SK-N-SH treated with all-trans-retinoic acid at 6 μM for 48 hours (cell line): ENCODE measurements at regions not wholly inside any gene's neighbourhood (a gene's known extent, or its start where the extent isn't known, plus 50 kb on each side); places are given as distances from the start of the nearest gene placed in this dataset.

Experiments used
- ATAC-seq: fragments of 200-7000 bp; cut with Tn5 transposase; 3 replicates; pipeline ENCODE4 v1.9.1; 2020; ENCODE audit warnings: mild to moderate bottlenecking, moderate library complexity
- ARNTL ChIP-seq: fragments of 450-650 bp; formaldehyde crosslinking; IDR thresholded peaks from 2 replicates; pipeline ENCODE4 v1.5.0; 2020; ENCODE audit warnings: low read depth, mild to moderate bottlenecking, moderate library complexity, borderline replicate concordance
- BACH2 ChIP-seq: fragments of 250-450 bp; sonication (Bioruptor Pico); IDR thresholded peaks from 2 replicates; pipeline ENCODE4 v1.9.0; 2021; ENCODE audit warnings: mild to moderate bottlenecking, borderline replicate concordance
- CSDC2 ChIP-seq: fragments of 250-450 bp; sonication (Bioruptor Pico); IDR thresholded peaks from 2 replicates; pipeline ENCODE4 v1.5.0; 2020; ENCODE audit warnings: mild to moderate bottlenecking, moderate library complexity
- ESRRG ChIP-seq: fragments of 250-450 bp; sonication (Bioruptor Pico); IDR thresholded peaks from 2 replicates; pipeline ENCODE4 v1.6.1; 2021; ENCODE audit warnings: mild to moderate bottlenecking
- GLIS3 ChIP-seq: fragments of 250-450 bp; sonication (Bioruptor Pico); IDR thresholded peaks from 2 replicates; pipeline ENCODE4 v1.5.0; 2020; ENCODE audit warnings: mild to moderate bottlenecking, moderate library complexity
- ISL1 ChIP-seq: fragments of 250-450 bp; sonication (Bioruptor Pico); IDR thresholded peaks from 2 replicates; pipeline ENCODE4 v2.1.2; 2022; ENCODE audit warnings: mild to moderate bottlenecking, moderate library complexity
- OSR1 ChIP-seq: fragments of 250-450 bp; sonication (Bioruptor Pico); IDR thresholded peaks from 2 replicates; pipeline ENCODE4 v1.8.0; 2022; ENCODE audit warnings: moderate library complexity, mild to moderate bottlenecking, inconsistent platforms
- PATZ1 ChIP-seq: fragments of 250-450 bp; sonication (Bioruptor Pico); IDR thresholded peaks from 2 replicates; pipeline ENCODE4 v1.8.0; 2020; ENCODE audit warnings: mild to moderate bottlenecking, moderate library complexity, borderline replicate concordance
- PPARA ChIP-seq: fragments of 250-450 bp; sonication (Bioruptor Pico); IDR thresholded peaks from 2 replicates; pipeline ENCODE4 v1.5.0; 2020; ENCODE audit warnings: mild to moderate bottlenecking, borderline replicate concordance
- SNAI2 ChIP-seq: fragments of 250-450 bp; sonication (Bioruptor Pico); IDR thresholded peaks from 2 replicates; pipeline ENCODE4 v1.5.0; 2020; ENCODE audit warnings: mild to moderate bottlenecking, moderate library complexity
- TCF4 ChIP-seq: fragments of 250-450 bp; sonication (Bioruptor Pico); IDR thresholded peaks from 2 replicates; pipeline ENCODE4 v1.8.0; 2021; ENCODE audit warnings: mild to moderate bottlenecking, moderate library complexity, borderline replicate concordance
- TOX ChIP-seq: fragments of 250-450 bp; sonication (Bioruptor Pico); IDR thresholded peaks from 2 replicates; pipeline ENCODE4 v1.8.0; 2021; ENCODE audit warnings: mild to moderate bottlenecking, moderate library complexity, borderline replicate concordance
- TSHZ2 ChIP-seq: fragments of 250-450 bp; sonication (Bioruptor Pico); IDR thresholded peaks from 2 replicates; pipeline ENCODE4 v1.5.0; 2020; ENCODE audit warnings: mild to moderate bottlenecking, moderate library complexity
- ZC3H10 ChIP-seq: fragments of 250-450 bp; sonication (Bioruptor Pico); IDR thresholded peaks from 2 replicates; pipeline ENCODE4 v1.5.1; 2021; ENCODE audit warnings: mild to moderate bottlenecking, moderate library complexity
- ZFP3 ChIP-seq: fragments of 250-450 bp; sonication (Bioruptor Pico); IDR thresholded peaks from 2 replicates; pipeline ENCODE4 v1.5.0; 2020; ENCODE audit warnings: mild to moderate bottlenecking, moderate library complexity
- ZFP30 ChIP-seq: fragments of 450-650 bp; formaldehyde crosslinking; IDR thresholded peaks from 2 replicates; pipeline ENCODE4 v1.5.0; 2022; ENCODE audit warnings: mild to moderate bottlenecking, moderate library complexity
- ZNF565 ChIP-seq: fragments of 450-650 bp; formaldehyde crosslinking; conservative IDR thresholded peaks from 2 replicates; pipeline ENCODE4 v1.5.0; 2020; ENCODE audit warnings: low read depth, mild to moderate bottlenecking, moderate library complexity
- ZNF70 ChIP-seq: fragments of 450-650 bp; formaldehyde crosslinking; IDR thresholded peaks from 2 replicates; pipeline ENCODE4 v1.5.0; 2020; ENCODE audit warnings: mild to moderate bottlenecking, moderate library complexity
- ZNF8 ChIP-seq: fragments of 450-650 bp; formaldehyde crosslinking; IDR thresholded peaks from 2 replicates; pipeline ENCODE4 v1.5.0; 2020; ENCODE audit warnings: mild to moderate bottlenecking, moderate library complexity
- TF ChIP-seq, protein P1 (sequence below): fragments of 250-450 bp; sonication (Bioruptor Pico); IDR thresholded peaks from 2 replicates; pipeline ENCODE4 v1.8.0; 2021; ENCODE audit warnings: low read depth, mild to moderate bottlenecking, moderate library complexity, borderline replicate concordance
- TF ChIP-seq, protein P2 (sequence below): fragments of 250-450 bp; sonication (Bioruptor Pico); IDR thresholded peaks from 2 replicates; pipeline ENCODE4 v1.5.1; 2021; ENCODE audit warnings: mild to moderate bottlenecking, moderate library complexity
- TF ChIP-seq, protein P3 (sequence below): fragments of 250-450 bp; sonication (Bioruptor Pico); IDR thresholded peaks from 2 replicates; pipeline ENCODE4 v1.5.1; 2020; ENCODE audit warnings: low read depth, mild to moderate bottlenecking, moderate library complexity

GRCh38 chr6:158920311-158920905, 79.6 kb downstream of the RSPH3 start:
- TF ChIP-seq PATZ1 (no peak), ZNF8 (CRISPR knock-in tag) (no peak), GLIS3 (CRISPR knock-in tag) (no peak), SNAI2 (CRISPR knock-in tag) (no peak), ISL1 (CRISPR knock-in tag) (no peak), CSDC2 (no peak)
- TF ChIP-seq, protein P1, sequence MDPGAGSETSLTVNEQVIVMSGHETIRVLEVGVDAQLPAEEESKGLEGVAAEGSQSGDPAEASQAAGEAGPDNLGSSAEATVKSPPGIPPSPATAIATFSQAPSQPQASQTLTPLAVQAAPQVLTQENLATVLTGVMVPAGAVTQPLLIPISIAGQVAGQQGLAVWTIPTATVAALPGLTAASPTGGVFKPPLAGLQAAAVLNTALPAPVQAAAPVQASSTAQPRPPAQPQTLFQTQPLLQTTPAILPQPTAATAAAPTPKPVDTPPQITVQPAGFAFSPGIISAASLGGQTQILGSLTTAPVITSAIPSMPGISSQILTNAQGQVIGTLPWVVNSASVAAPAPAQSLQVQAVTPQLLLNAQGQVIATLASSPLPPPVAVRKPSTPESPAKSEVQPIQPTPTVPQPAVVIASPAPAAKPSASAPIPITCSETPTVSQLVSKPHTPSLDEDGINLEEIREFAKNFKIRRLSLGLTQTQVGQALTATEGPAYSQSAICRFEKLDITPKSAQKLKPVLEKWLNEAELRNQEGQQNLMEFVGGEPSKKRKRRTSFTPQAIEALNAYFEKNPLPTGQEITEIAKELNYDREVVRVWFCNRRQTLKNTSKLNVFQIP (CRISPR knock-in tag): no peak
- TF ChIP-seq, protein P2, sequence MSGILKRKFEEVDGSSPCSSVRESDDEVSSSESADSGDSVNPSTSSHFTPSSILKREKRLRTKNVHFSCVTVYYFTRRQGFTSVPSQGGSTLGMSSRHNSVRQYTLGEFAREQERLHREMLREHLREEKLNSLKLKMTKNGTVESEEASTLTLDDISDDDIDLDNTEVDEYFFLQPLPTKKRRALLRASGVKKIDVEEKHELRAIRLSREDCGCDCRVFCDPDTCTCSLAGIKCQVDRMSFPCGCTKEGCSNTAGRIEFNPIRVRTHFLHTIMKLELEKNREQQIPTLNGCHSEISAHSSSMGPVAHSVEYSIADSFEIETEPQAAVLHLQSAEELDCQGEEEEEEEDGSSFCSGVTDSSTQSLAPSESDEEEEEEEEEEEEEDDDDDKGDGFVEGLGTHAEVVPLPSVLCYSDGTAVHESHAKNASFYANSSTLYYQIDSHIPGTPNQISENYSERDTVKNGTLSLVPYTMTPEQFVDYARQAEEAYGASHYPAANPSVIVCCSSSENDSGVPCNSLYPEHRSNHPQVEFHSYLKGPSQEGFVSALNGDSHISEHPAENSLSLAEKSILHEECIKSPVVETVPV (CRISPR knock-in tag): no peak
- no peak for ATAC-seq

GRCh38 chr6:158919865-158920264, 80.1 kb downstream of the RSPH3 start:
- TF ChIP-seq ESRRG (CRISPR knock-in tag) (no peak), PPARA (CRISPR knock-in tag) (no peak), TCF4 (CRISPR knock-in tag) (no peak), TOX (no peak), ZNF565 (no peak), TSHZ2 (no peak), ARNTL (CRISPR knock-in tag) (no peak), ZNF70 (CRISPR knock-in tag) (no peak), CSDC2 (no peak), ZNF8 (CRISPR knock-in tag) (no peak), ZC3H10 (CRISPR knock-in tag) (no peak), SNAI2 (CRISPR knock-in tag) (no peak)
- TF ChIP-seq, protein P2 (CRISPR knock-in tag): no peak
- TF ChIP-seq, protein P3, sequence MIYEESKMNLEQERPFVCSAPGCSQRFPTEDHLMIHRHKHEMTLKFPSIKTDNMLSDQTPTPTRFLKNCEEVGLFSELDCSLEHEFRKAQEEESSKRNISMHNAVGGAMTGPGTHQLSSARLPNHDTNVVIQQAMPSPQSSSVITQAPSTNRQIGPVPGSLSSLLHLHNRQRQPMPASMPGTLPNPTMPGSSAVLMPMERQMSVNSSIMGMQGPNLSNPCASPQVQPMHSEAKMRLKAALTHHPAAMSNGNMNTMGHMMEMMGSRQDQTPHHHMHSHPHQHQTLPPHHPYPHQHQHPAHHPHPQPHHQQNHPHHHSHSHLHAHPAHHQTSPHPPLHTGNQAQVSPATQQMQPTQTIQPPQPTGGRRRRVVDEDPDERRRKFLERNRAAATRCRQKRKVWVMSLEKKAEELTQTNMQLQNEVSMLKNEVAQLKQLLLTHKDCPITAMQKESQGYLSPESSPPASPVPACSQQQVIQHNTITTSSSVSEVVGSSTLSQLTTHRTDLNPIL: no peak
- TF ChIP-seq, all 23 proteins: peak for 0
- no peak for ATAC-seq

DNA sequence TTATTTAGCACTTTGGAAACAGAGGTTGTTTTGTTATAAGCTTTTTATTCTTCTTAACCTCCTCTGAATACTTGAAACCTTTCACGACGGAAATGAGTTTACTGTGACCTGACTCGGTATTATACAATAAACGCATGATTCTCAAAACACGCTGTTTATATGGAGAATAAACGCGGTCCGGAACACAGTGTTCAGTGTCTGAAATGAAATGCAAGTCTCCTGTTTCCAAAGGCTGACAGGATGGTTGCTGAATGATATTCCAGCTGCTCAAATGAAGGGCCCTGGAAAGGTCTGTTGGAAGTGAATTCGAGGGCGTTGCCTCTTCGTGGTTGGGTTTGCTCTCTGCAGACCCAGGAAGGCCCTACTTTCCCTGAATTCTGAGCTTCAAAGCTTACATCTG, 83.4 kb downstream of the RSPH3 start:
- no peak for ATAC-seq
- TF ChIP-seq PATZ1 (no peak), ZFP3 (no peak), ZFP30 (CRISPR knock-in tag) (no peak), CSDC2 (no peak), SNAI2 (CRISPR knock-in tag) (no peak), ARNTL (CRISPR knock-in tag) (no peak), GLIS3 (CRISPR knock-in tag) (no peak), BACH2 (CRISPR knock-in tag) (no peak), OSR1 (CRISPR knock-in tag) (no peak), TOX (no peak), ZNF565 (no peak)
- TF ChIP-seq, protein P2 (CRISPR knock-in tag): no peak
